ENCODE measurements at regions not wholly inside any gene's neighbourhood (a gene's known extent, or its start where the extent isn't known, plus 50 kb on each side); places are given as distances from the start of the nearest gene placed in this dataset.

DNA sequence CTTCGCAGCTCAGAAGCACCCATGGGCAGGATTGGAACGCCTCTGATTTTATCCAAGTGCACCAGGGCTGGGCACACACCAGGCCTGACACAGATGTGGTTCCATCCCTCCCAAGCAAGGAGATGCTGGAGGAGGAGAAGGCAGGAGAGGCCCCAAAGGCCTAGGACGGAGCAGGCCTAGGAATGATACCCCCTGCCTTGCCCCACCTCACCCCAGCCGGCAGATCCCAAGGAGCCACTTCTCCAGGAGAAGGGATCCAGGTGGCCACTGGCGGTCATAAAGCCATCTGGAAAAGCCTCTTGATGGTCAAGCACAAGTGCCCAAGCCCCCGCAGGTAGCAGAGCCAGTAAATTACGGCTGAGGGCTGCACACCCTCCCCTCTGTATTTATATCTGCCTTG, 211.8 kb downstream of the TBC1D2B start:
- TF ChIP-seq, protein P1, sequence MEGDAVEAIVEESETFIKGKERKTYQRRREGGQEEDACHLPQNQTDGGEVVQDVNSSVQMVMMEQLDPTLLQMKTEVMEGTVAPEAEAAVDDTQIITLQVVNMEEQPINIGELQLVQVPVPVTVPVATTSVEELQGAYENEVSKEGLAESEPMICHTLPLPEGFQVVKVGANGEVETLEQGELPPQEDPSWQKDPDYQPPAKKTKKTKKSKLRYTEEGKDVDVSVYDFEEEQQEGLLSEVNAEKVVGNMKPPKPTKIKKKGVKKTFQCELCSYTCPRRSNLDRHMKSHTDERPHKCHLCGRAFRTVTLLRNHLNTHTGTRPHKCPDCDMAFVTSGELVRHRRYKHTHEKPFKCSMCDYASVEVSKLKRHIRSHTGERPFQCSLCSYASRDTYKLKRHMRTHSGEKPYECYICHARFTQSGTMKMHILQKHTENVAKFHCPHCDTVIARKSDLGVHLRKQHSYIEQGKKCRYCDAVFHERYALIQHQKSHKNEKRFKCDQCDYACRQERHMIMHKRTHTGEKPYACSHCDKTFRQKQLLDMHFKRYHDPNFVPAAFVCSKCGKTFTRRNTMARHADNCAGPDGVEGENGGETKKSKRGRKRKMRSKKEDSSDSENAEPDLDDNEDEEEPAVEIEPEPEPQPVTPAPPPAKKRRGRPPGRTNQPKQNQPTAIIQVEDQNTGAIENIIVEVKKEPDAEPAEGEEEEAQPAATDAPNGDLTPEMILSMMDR (conservative IDR thresholded peaks at IDR 0.05 in 1 of 2, IDR thresholded peaks at IDR 0.05 in 1 of 2; ENCODE audit: low read depth in 1 of 2, low read length in 2 of 2): no peak
- TF ChIP-seq EZH2 (IDR thresholded peaks at IDR 0.05; ENCODE audit: low read length, missing control alignments): no peak
